AG09309 (cell line): ENCODE measurements at regions not wholly inside any gene's neighbourhood (a gene's known extent, or its start where the extent isn't known, plus 50 kb on each side); places are given as distances from the start of the nearest gene placed in this dataset.

Experiments used
- DNase-seq: peaks from one replicate; pipeline ENCODE4 v3.0.0-alpha.2; 2010; ENCODE audit warnings: low read depth
- H3K4me3 ChIP-seq: 2 replicates; pipeline ENCODE4 v1.5.1; 2011; ENCODE audit warnings: mild to moderate bottlenecking, low read depth, low read length, moderate library complexity; ENCODE audit not compliant: control insufficient read depth
- TF ChIP-seq, protein P1 (sequence below): IDR thresholded peaks from 2 replicates; pipeline ENCODE4 v1.5.1; 2011; ENCODE audit warnings: mild to moderate bottlenecking, low read depth, low read length, inconsistent platforms; ENCODE audit not compliant: insufficient read depth, control insufficient read depth; ENCODE audit errors: missing control alignments

DNA sequence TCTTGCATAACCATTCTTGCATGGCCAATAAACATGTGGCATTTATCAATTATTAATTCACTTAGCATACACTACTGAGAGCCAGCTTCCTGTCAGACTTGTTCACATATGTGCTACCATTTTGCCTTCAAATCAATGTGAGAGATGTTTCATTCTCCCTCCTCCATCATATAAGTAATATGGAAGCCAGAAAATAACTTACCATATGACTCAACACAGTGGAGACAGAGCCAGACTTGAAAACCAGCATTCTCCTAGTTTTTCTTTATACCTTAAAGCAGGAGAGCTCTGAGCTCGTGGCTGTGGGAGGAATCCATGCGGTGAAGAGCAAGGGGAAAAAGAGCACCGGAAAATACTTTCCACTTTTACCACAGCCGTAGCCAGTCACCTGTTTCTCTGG is 215.0 kb upstream of the LRATD1 start:
- TF ChIP-seq, protein P1, sequence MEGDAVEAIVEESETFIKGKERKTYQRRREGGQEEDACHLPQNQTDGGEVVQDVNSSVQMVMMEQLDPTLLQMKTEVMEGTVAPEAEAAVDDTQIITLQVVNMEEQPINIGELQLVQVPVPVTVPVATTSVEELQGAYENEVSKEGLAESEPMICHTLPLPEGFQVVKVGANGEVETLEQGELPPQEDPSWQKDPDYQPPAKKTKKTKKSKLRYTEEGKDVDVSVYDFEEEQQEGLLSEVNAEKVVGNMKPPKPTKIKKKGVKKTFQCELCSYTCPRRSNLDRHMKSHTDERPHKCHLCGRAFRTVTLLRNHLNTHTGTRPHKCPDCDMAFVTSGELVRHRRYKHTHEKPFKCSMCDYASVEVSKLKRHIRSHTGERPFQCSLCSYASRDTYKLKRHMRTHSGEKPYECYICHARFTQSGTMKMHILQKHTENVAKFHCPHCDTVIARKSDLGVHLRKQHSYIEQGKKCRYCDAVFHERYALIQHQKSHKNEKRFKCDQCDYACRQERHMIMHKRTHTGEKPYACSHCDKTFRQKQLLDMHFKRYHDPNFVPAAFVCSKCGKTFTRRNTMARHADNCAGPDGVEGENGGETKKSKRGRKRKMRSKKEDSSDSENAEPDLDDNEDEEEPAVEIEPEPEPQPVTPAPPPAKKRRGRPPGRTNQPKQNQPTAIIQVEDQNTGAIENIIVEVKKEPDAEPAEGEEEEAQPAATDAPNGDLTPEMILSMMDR = no peak
- DNase-seq = no peak

DNA sequence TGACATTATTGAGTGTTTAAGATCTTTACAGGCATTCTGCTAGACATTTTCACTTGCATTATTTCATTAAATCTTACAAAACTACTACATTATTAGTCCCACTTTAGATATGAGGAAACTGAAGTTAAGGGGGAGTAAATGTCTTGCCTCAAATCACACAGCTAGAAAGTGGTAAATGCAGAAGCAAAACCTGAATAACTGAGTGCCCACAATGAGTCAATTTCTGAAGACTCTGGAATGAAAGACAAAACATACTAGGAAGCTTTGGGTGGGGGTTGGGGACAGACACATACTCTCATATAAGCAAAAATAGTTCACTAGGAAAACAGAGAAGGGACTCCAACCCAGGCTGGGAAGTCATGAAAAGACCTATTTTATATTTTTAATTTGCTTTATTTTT is 214.4 kb upstream of the LRATD1 start:
- H3K4me3 ChIP-seq = no peak overlapping the region
- TF ChIP-seq, protein P1 = no peak
- no peak for DNase-seq

More for the DNA sequence above, 215.0 kb upstream of the LRATD1 start:
- H3K4me3 ChIP-seq = no peak overlapping the region

DNA sequence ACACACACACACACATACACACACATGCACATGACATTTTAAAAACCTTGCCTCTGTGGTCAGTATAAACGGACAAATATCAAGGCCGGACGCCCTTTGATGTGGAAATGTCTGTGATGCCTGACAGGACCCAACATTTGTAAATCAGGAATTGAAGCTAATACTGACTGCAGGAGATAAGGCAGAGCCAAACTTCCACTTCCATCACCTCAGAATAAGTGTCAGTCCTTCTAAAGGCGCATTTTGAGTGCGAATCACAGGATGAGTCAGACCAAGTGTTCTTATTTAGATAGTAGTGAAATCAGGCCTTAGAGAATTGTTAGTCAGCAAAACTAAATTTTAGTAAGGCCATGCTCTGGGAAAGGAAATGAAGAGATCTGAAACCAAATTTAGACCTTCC is 211.7 kb upstream of the LRATD1 start:
- DNase-seq = no peak
- H3K4me3 ChIP-seq = no peak overlapping the region

DNA sequence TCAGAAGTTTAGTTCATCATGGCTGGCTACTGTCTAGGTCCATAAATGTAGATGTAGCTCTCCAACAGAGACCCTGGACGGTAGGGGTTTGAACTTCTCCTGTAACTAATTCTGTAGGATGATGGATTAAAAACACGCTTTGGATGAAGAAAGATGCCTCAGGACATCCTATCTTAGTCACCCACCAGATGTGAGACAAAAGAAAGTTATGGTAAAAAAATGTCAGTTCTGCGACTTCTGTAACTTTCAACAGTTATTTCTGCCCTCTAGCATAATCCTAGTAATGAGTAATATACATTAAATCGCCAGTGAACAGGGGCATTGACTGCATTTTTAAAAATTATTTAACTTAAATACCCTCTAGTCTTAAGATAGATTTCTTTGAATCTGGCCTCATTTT is 210.1 kb upstream of the LRATD1 start:
- DNase-seq = no peak

More for the DNA sequence above, 211.7 kb upstream of the LRATD1 start:
- TF ChIP-seq, protein P1 = no peak

DNA sequence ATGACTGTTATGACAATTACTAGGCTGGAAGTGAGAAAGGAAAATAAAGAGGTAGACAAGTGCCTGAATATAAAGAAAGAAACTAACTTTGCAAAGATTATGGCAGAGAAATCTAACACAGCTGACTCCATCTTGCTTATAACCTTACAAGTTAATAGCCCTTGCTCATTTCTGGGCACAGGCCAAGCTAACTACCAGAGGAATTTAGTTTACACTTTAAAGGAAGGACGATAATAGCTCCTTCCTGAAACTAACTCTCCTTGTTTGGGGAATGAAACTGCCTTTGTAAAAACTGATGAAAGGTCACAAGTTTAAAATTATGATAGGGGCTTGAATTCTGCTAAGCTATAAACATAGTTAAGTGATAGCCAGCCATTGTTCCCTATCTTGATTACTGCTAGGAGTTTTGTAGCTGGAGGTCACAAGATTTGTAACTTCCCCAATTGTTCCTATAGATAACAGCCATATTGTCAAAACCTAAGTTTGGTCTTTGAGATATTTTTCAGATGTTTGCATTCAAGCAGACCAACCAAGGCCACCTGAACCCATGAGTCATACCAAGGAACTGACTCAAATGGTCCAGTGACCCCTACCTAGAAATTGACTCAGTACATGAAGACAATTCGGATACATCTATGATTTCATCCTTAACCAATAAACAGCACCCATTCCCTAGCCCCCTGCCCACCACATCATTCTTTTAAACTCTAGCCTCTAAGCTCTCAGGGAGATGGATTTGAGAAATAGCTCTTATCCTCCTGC is 209.2 kb upstream of the LRATD1 start:
- no peak for DNase-seq
- H3K4me3 ChIP-seq = no peak overlapping the region
- TF ChIP-seq, protein P1 = no peak

More for the DNA sequence above, 210.1 kb upstream of the LRATD1 start:
- H3K4me3 ChIP-seq = no peak overlapping the region
- TF ChIP-seq, protein P1 = no peak

DNA sequence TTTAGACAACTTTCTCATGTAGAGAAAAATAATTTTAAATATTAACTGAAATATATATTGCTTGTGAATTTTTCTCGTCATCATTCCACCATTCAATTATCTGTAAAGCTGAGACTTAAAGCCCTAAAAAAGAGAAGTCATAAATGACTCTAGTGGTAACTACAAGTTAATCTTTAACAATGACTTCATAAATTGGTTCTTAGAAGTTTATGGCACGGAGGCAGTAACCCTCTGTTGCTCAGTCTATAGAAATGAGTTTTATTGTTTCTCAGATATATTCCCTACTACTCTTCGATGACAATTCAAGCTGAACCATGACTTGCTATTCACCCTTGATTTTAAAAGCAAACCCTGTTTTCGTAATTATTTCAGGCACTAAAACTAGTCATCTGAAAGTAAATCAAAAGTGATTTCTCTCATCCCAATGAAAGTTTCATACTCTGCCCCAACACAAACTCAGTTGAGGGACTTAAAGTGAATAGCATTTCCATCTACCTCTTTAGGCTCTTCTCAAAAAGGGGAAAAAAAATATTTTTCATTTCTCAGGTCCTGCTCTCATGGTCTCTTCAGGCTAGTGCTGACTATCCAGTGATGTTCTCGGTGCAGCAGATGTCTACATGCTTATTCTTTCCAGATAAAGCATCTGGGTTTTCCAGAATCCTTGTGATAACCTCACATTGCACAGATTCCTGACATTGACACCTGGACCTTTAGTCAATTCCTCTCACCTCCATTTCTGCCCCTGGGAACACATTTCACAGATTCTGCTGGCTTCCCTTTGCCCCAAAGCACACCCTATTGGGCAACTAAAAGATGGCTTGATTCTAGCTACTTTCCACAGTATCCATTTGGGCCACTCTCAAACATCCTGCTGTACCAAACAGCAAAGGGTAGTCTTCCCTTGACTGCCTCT is 207.8 kb upstream of the LRATD1 start:
- H3K4me3 ChIP-seq = no peak overlapping the region
- TF ChIP-seq, protein P1 = no peak
- no peak for DNase-seq
